ENCODE measurements at regions not wholly inside any gene's neighbourhood (a gene's known extent, or its start where the extent isn't known, plus 50 kb on each side); places are given as distances from the start of the nearest gene placed in this dataset.

DNA sequence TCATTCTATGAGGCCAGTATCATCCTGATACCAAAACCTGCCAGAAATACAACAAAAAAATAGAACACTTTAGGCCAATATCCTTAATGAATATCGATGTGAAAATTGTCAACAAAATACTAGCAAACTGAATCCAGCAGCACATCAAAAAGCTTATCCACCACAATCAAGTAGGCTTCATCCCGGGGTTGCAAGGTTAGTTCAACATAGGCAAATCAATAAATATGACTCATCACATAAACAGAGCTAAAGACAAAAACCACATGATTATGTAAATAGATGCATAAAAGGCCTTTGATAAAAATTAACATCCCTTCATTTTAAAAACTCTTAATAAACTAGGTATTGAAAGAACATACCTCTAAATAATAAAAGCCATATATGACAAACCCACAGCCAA, 403.2 kb upstream of the AZI2 start (continued):
- TF ChIP-seq, protein P1, sequence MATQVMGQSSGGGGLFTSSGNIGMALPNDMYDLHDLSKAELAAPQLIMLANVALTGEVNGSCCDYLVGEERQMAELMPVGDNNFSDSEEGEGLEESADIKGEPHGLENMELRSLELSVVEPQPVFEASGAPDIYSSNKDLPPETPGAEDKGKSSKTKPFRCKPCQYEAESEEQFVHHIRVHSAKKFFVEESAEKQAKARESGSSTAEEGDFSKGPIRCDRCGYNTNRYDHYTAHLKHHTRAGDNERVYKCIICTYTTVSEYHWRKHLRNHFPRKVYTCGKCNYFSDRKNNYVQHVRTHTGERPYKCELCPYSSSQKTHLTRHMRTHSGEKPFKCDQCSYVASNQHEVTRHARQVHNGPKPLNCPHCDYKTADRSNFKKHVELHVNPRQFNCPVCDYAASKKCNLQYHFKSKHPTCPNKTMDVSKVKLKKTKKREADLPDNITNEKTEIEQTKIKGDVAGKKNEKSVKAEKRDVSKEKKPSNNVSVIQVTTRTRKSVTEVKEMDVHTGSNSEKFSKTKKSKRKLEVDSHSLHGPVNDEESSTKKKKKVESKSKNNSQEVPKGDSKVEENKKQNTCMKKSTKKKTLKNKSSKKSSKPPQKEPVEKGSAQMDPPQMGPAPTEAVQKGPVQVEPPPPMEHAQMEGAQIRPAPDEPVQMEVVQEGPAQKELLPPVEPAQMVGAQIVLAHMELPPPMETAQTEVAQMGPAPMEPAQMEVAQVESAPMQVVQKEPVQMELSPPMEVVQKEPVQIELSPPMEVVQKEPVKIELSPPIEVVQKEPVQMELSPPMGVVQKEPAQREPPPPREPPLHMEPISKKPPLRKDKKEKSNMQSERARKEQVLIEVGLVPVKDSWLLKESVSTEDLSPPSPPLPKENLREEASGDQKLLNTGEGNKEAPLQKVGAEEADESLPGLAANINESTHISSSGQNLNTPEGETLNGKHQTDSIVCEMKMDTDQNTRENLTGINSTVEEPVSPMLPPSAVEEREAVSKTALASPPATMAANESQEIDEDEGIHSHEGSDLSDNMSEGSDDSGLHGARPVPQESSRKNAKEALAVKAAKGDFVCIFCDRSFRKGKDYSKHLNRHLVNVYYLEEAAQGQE (IDR thresholded peaks at IDR 0.05; ENCODE audit: low read depth, low read length), result no peak
- no peak for TF ChIP-seq NFYB (IDR thresholded peaks at IDR 0.05; ENCODE audit: insufficient read depth, low read depth, low read length)
- no peak for TF ChIP-seq POLR2AphosphoS5 (IDR thresholded peaks at IDR 0.05; ENCODE audit: low read length)

DNA sequence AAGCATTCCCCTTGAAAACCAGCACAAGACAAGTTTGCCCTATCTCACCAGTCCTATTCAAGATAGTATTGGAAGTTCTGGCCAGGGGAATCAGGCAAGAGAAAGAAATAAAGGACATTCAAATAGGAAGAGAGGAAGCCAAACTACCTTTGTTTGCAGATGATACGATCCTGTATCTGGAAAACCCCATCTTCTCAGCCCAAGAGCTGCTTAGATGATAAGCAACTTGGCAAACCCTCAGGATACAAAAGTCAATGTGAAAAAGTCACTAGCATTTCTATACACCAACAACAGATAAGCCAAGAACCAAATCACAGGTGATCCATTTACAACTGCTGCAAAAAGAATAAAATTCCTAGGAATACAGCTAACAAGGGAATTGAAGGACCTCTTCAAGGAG, 403.7 kb upstream of the AZI2 start:
- Histone ChIP-seq H3K9ac (ENCODE audit: control insufficient read depth, insufficient read depth, low read length) (no peak overlapping the region), H4K20me1 (ENCODE audit: control insufficient read depth, insufficient read depth) (no peaks in the 10 kb centered on the region), H3K9me3 (replicated peaks; ENCODE audit: control insufficient read depth, insufficient read depth, low read length) (no peaks in the 10 kb centered on the region), H3K4me3 (no peak overlapping the region), H3K27ac (ENCODE audit: control insufficient read depth, insufficient read depth) (no peak overlapping the region), H2AFZ (ENCODE audit: control insufficient read depth, low read depth, low read length) (no peak overlapping the region), H3K27me3 (replicated peaks in 1 of 2; ENCODE audit: control insufficient read depth in 2 of 2, insufficient read depth in 2 of 2, low read length in 1 of 2) (no peaks in the 10 kb centered on the region), H3K4me2 (ENCODE audit: control insufficient read depth, insufficient read depth) (no peak overlapping the region), H3K4me1 (ENCODE audit: control insufficient read depth, insufficient read depth, low read length) (no peaks in the 10 kb centered on the region), H3K79me2 (ENCODE audit: control insufficient read depth, insufficient read depth, low read length) (no peaks in the 10 kb centered on the region), H3K36me3 (ENCODE audit: control insufficient read depth in 2 of 2, insufficient read depth in 2 of 2, low read length in 1 of 2) (no peaks in the 10 kb centered on the region)
- intact Hi-C loops (cut with micrococcal nuclease; ENCODE audit: unreplicated experiment), result no loop called here
- no TSS peak for BruUV-seq (replicated peaks)
- ChIA-PET SMC1A (ENCODE audit: uncharacterized antibody, unreplicated experiment) (no interaction called here), POLR2A (no interaction called here), RAD21 (ENCODE audit: unreplicated experiment) (no interaction called here), CTCF (interaction anchor here (0.6 to 1.3 kb wide), 2 partner anchors 25 to 174 kb away, joined by 3 read pairs; no protein-coding TSS in a partner anchor)
- 33% methylated on average over 1 of the region's 1 CpG for WGBS (ENCODE audit: insufficient coverage, insufficient replicate concordance, low lambda C conversion rate, missing lambda C conversion rate)
- in situ Hi-C loops (cut with MboI), result no loop called here
- no peak for ATAC-seq
- FAIRE-seq, result no peak
- DNase-seq (ENCODE audit: low read depth, low spot score), result no peak
- TF ChIP-seq, protein P2, sequence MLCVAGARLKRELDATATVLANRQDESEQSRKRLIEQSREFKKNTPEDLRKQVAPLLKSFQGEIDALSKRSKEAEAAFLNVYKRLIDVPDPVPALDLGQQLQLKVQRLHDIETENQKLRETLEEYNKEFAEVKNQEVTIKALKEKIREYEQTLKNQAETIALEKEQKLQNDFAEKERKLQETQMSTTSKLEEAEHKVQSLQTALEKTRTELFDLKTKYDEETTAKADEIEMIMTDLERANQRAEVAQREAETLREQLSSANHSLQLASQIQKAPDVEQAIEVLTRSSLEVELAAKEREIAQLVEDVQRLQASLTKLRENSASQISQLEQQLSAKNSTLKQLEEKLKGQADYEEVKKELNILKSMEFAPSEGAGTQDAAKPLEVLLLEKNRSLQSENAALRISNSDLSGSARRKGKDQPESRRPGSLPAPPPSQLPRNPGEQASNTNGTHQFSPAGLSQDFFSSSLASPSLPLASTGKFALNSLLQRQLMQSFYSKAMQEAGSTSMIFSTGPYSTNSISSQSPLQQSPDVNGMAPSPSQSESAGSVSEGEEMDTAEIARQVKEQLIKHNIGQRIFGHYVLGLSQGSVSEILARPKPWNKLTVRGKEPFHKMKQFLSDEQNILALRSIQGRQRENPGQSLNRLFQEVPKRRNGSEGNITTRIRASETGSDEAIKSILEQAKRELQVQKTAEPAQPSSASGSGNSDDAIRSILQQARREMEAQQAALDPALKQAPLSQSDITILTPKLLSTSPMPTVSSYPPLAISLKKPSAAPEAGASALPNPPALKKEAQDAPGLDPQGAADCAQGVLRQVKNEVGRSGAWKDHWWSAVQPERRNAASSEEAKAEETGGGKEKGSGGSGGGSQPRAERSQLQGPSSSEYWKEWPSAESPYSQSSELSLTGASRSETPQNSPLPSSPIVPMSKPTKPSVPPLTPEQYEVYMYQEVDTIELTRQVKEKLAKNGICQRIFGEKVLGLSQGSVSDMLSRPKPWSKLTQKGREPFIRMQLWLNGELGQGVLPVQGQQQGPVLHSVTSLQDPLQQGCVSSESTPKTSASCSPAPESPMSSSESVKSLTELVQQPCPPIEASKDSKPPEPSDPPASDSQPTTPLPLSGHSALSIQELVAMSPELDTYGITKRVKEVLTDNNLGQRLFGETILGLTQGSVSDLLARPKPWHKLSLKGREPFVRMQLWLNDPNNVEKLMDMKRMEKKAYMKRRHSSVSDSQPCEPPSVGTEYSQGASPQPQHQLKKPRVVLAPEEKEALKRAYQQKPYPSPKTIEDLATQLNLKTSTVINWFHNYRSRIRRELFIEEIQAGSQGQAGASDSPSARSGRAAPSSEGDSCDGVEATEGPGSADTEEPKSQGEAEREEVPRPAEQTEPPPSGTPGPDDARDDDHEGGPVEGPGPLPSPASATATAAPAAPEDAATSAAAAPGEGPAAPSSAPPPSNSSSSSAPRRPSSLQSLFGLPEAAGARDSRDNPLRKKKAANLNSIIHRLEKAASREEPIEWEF (IDR thresholded peaks at IDR 0.05; ENCODE audit: insufficient replicate concordance, low read depth, low read length), result no peak
- TF ChIP-seq SREBF2 (IDR thresholded peaks at IDR 0.05; ENCODE audit: low read length) (no peak), BMI1 (IDR thresholded peaks at IDR 0.05; ENCODE audit: borderline replicate concordance) (no peak), EGR1 (IDR thresholded peaks at IDR 0.05; ENCODE audit: borderline replicate concordance in 1 of 2, low read depth in 2 of 2, low read length in 2 of 2) (no peak), GATAD2B (conservative IDR thresholded peaks at IDR 0.05; ENCODE audit: low read depth) (no peak), SMAD1 (IDR thresholded peaks at IDR 0.05; ENCODE audit: low read depth, partially characterized antibody) (no peak), HDAC6 (IDR thresholded peaks at IDR 0.05; ENCODE audit: unreplicated experiment) (no peak), ZZZ3 (IDR thresholded peaks at IDR 0.05; ENCODE audit: control insufficient read depth, insufficient read length, low read depth) (no peak), PML (IDR thresholded peaks at IDR 0.05; ENCODE audit: low read length) (no peak), FOXM1 (IDR thresholded peaks at IDR 0.05; ENCODE audit: low read depth, low read length) (no peak), STAT3 (IDR thresholded peaks at IDR 0.05; ENCODE audit: low read depth, low read length) (no peak)

Measured in GM12878 (cell line).